Neural cell (in vitro differentiated cells): ENCODE measurements at regions not wholly inside any gene's neighbourhood (a gene's known extent, or its start where the extent isn't known, plus 50 kb on each side); places are given as distances from the start of the nearest gene placed in this dataset.

Experiments
- H2AFZ ChIP-seq: fragments of 200-600, 300-800 bp; sonication (generic), shearing (Covaris generic); 2 replicates; pipeline ENCODE4 v1.6.0; 2014; ENCODE audit warnings: low read depth, mild to moderate bottlenecking, antibody characterized with exemption, low read length, moderate library complexity
- H3F3A ChIP-seq: fragments of 200-600 bp; shearing (Covaris generic); 2 replicates; pipeline ENCODE4 v1.6.1; 2016; ENCODE audit warnings: mild to moderate bottlenecking, moderate library complexity, mixed read lengths, antibody characterized with exemption, low read length; ENCODE audit not compliant: insufficient read depth, poor library complexity, severe bottlenecking
- H3K27ac ChIP-seq: fragments of 200-600, 300-800 bp; sonication (generic), shearing (Covaris generic); 2 replicates; pipeline ENCODE4 v1.5.1; 2014; ENCODE audit warnings: mild to moderate bottlenecking, low read length, moderate library complexity
- H3K27me3 ChIP-seq: fragments of 300-800, 200-600 bp; sonication (generic), shearing (Covaris generic); 2 replicates; pipeline ENCODE4 v1.6.0; 2014; ENCODE audit warnings: mild to moderate bottlenecking, low read depth, low read length, moderate library complexity; ENCODE audit not compliant: insufficient read depth
- H3K36me3 ChIP-seq: fragments of 300-800, 200-600 bp; sonication (generic), shearing (Covaris generic); 2 replicates; pipeline ENCODE4 v1.5.1; 2014; ENCODE audit warnings: mild to moderate bottlenecking, antibody characterized with exemption, low read length, moderate library complexity; ENCODE audit not compliant: insufficient read depth
- H3K4me2 ChIP-seq: fragments of 300-800, 200-600 bp; sonication (generic), shearing (Covaris generic); 2 replicates; pipeline ENCODE4 v1.6.0; 2014; ENCODE audit warnings: mild to moderate bottlenecking, low read length
- H3K4me3 ChIP-seq: fragments of 300-800, 200-600 bp; sonication (generic), shearing (Covaris generic); 2 replicates; pipeline ENCODE4 v1.5.1; 2014; ENCODE audit warnings: mild to moderate bottlenecking, low read length, moderate library complexity
- H3K79me2 ChIP-seq: fragments of 200-600 bp; shearing (Covaris generic); replicated peaks from 2 replicates; pipeline ENCODE4 v1.6.0; 2014; ENCODE audit warnings: mild to moderate bottlenecking, low read length, moderate library complexity; ENCODE audit not compliant: insufficient read depth
- H3K9ac ChIP-seq: fragments of 300-800, 200-600 bp; sonication (generic), shearing (Covaris generic); 2 replicates; pipeline ENCODE4 v1.6.1; 2016; ENCODE audit warnings: mild to moderate bottlenecking, low read length, mixed read lengths
- H3K9me2 ChIP-seq: fragments of 200-600 bp; shearing (Covaris generic); 2 replicates; pipeline ENCODE4 v1.6.1; 2016; ENCODE audit warnings: mild to moderate bottlenecking, low read length, mixed read lengths; ENCODE audit not compliant: insufficient read depth
- H3K9me3 ChIP-seq: fragments of 200-600, 300-800 bp; sonication (generic), shearing (Covaris generic); 2 replicates; pipeline ENCODE4 v1.6.1; 2016; ENCODE audit warnings: mild to moderate bottlenecking, mixed run types, low read length, moderate library complexity, mixed read lengths
- H4K20me1 ChIP-seq: fragments of 200-600 bp; shearing (Covaris generic); 2 replicates; pipeline ENCODE4 v1.6.1; 2016; ENCODE audit warnings: mild to moderate bottlenecking, mixed run types; ENCODE audit not compliant: insufficient read depth
- CTCF ChIP-seq: fragments of 450-650 bp; IDR thresholded peaks from 2 replicates; pipeline ENCODE4 v1.5.1; 2014; ENCODE audit warnings: antibody characterized with exemption, mild to moderate bottlenecking, moderate library complexity; ENCODE audit not compliant: poor library complexity, severe bottlenecking
- EP300 ChIP-seq: fragments of 450-650 bp; conservative IDR thresholded peaks from 2 replicates; pipeline ENCODE4 v1.6.1; 2014; ENCODE audit warnings: antibody characterized with exemption, mild to moderate bottlenecking, moderate library complexity; ENCODE audit not compliant: poor library complexity, severe bottlenecking
- EZH2 ChIP-seq: fragments of 200-600, 300-800 bp; shearing (Covaris generic), sonication (generic); IDR thresholded peaks from 2 replicates; pipeline ENCODE4 v1.6.1; 2014; ENCODE audit warnings: antibody characterized with exemption, low read length, borderline replicate concordance, mild to moderate bottlenecking; ENCODE audit not compliant: insufficient read depth, poor library complexity, severe bottlenecking
- MXI1 ChIP-seq: fragments of 450-650 bp; conservative IDR thresholded peaks from 2 replicates; pipeline ENCODE4 v1.6.1; 2014; ENCODE audit warnings: antibody characterized with exemption, mild to moderate bottlenecking; ENCODE audit not compliant: poor library complexity, severe bottlenecking
- POLR2AphosphoS5 ChIP-seq: IDR thresholded peaks from 2 replicates; pipeline ENCODE4 v1.6.1; 2012
- RAD21 ChIP-seq: fragments of 450-650 bp; conservative IDR thresholded peaks from 2 replicates; pipeline ENCODE4 v1.6.1; 2014; ENCODE audit warnings: antibody characterized with exemption, mild to moderate bottlenecking, moderate library complexity
- REST ChIP-seq: IDR thresholded peaks from 2 replicates; pipeline ENCODE4 v1.6.1; 2012; ENCODE audit warnings: borderline replicate concordance
- SMC3 ChIP-seq: fragments of 450-650 bp; conservative IDR thresholded peaks from 2 replicates; pipeline ENCODE4 v1.6.1; 2014; ENCODE audit warnings: antibody characterized with exemption, mild to moderate bottlenecking, moderate library complexity; ENCODE audit not compliant: poor library complexity
- TAF1 ChIP-seq: IDR thresholded peaks from 2 replicates; pipeline ENCODE4 v1.6.1; 2012; ENCODE audit warnings: low read depth

- H3K27me3 ChIP-seq: no peaks in the 10 kb centered on the region
- no peak overlapping the region for H3K4me2 ChIP-seq
- H4K20me1 ChIP-seq: no peaks in the 10 kb centered on the region
- H3K4me3 ChIP-seq: no peak overlapping the region
- H3K9me2 ChIP-seq: no peaks in the 10 kb centered on the region
- no peaks in the 10 kb centered on the region for H3K36me3 ChIP-seq
- H3K9ac ChIP-seq: no peak overlapping the region
- TF ChIP-seq EP300: no peak
- TF ChIP-seq POLR2AphosphoS5: no peak
- no peak for TF ChIP-seq MXI1
- TF ChIP-seq TAF1: no peak
- no peak for TF ChIP-seq SMC3
- TF ChIP-seq REST: no peak
- no peak for TF ChIP-seq RAD21
- TF ChIP-seq EZH2: no peak
- TF ChIP-seq CTCF: no peak
- H3F3A ChIP-seq: no peaks in the 10 kb centered on the region
- H3K27ac ChIP-seq: no peak overlapping the region
- no peaks in the 10 kb centered on the region for H3K9me3 ChIP-seq
- no peak overlapping the region for H2AFZ ChIP-seq
- no peaks in the 10 kb centered on the region for H3K79me2 ChIP-seq
Observed at GRCh38 chr4:108450236-108450898, 170.0 kb upstream of the RPL34 start.

- Histone ChIP-seq H3K36me3 (no peaks in the 10 kb centered on the region), H3K9me3 (no peaks in the 10 kb centered on the region), H3F3A (no peaks in the 10 kb centered on the region)
Observed at GRCh38 chr4:108449129-108449528, 171.2 kb upstream of the RPL34 start.

More at GRCh38 chr4:108449129-108449528, 171.2 kb upstream of the RPL34 start:
- Histone ChIP-seq H3K27ac (no peak overlapping the region), H3K79me2 (no peaks in the 10 kb centered on the region), H3K4me2 (no peak overlapping the region), H3K9me2 (no peaks in the 10 kb centered on the region), H3K27me3 (no peaks in the 10 kb centered on the region), H3K4me3 (no peak overlapping the region), H2AFZ (no peak overlapping the region), H3K9ac (no peak overlapping the region), H4K20me1 (no peaks in the 10 kb centered on the region)
- TF ChIP-seq CTCF (no peak), REST (no peak), EP300 (no peak), RAD21 (no peak), SMC3 (no peak), EZH2 (no peak), TAF1 (no peak), MXI1 (no peak), POLR2AphosphoS5 (no peak)
